Esophagus squamous epithelium (tissue), 5 donors: ENCODE measurements at regions not wholly inside any gene's neighbourhood (a gene's known extent, or its start where the extent isn't known, plus 50 kb on each side); places are given as distances from the start of the nearest gene placed in this dataset.

Experiments
- DNase-seq: peaks from one replicate; lab custom pipeline; 2025; lab: John Stamatoyannopoulos, UW
- H3K27ac ChIP-seq, 4 donors: fragments of 200-600 bp; sonication (generic); one replicate each; pipeline ENCODE4 v1.5.1; 2016 to 2019; ENCODE audit warnings: mild to moderate bottlenecking in 1 of 4
- H3K27me3 ChIP-seq, 4 donors: fragments of 200-600 bp; sonication (generic); 1 replicate in 3 of 4; 2 replicates in 1 of 4; pipeline versions ENCODE4 v1.5.1 to v1.6.0; 2017 to 2021; ENCODE audit warnings: antibody characterized with exemption in 1 of 4
- H3K36me3 ChIP-seq, 3 donors: fragments of 200-600 bp; sonication (generic); one replicate each; pipeline ENCODE4 v1.5.1; 2016 to 2019
- H3K4me1 ChIP-seq, 3 donors: fragments of 200-600 bp; sonication (generic); one replicate each; pipeline ENCODE4 v1.5.1; 2017 to 2019
- H3K4me3 ChIP-seq, 4 donors: fragments of 200-600 bp; sonication (generic); 1 replicate in 3 of 4; 2 replicates in 1 of 4; pipeline ENCODE4 v1.5.1; 2016 to 2019; ENCODE audit warnings: mild to moderate bottlenecking in 2 of 4, moderate library complexity in 1 of 4
- H3K9me3 ChIP-seq, 3 donors: fragments of 200-600 bp; sonication (generic); one replicate each; pipeline ENCODE4 v1.5.1; 2016 to 2019
- POLR2A ChIP-seq, 4 donors: fragments of 450-650 bp; IDR thresholded peaks; one replicate each; pipeline ENCODE4 v1.6.1; 2017; ENCODE audit warnings: antibody characterized with exemption in 4 of 4, mild to moderate bottlenecking in 4 of 4, moderate library complexity in 3 of 4
- WGBS, 2 donors: methylation state at CpG; one replicate each; pipeline ENCODE4 v1.1.5; 2018; 5-methylcytosine and 5-hydroxymethylcytosine counted together
- intact Hi-C: fragments of 100-400 bp; cut with DNase I; formaldehyde crosslinking; loops from one replicate; pipeline ENCODE4 v1.15.0; 2022
- TF ChIP-seq, protein P1 (sequence below), 6 experiments: fragments of 450-650 bp in 4 of 6; fragments of 200-600 bp in 2 of 6; sonication (generic) in 2 of 6; IDR thresholded peaks; one replicate each; pipeline ENCODE4 v1.5.1; 2016 to 2019; ENCODE audit warnings: antibody characterized with exemption in 6 of 6, mild to moderate bottlenecking in 4 of 6, moderate library complexity in 4 of 6
- donor health status: DM: yes; HTN: yes; CAD: no.

DNA sequence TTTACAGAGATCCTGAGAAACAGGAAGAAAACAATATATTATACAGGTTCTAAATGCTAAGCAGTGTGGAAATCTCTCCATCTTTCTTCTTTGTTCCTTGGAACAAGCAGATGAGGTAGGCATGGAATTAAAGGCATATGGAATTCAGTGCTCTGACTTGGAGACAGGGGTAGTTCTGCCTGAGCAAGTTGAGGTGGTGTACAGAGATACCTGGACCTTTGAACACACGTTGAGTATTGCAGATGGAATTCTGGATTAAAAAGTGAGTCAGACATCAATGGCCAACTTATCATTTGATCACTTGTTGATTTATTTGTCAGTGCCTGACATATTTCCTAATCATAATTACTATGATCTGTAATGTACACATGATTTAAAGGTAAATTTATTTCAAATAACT lies 293.9 kb upstream of the IRX4 start:
- Histone ChIP-seq H3K27me3 (peaks cover 0 to 13% (median 0%) of the 10 kb centered on the region in 4 donors), H3K36me3 (no peaks in the 10 kb centered on the region), H3K9me3 (no peaks in the 10 kb centered on the region), H3K27ac (no peak overlapping the region), H3K4me1 (no peaks in the 10 kb centered on the region), H3K4me3 (no peak overlapping the region)
- no peak for DNase-seq
- intact Hi-C loops: no loop called here
- WGBS, 2 donors: 21 to 50% methylated on average over 1 of the region's 1 CpG
- no peak for TF ChIP-seq POLR2A (IDR thresholded peaks at IDR 0.05)
- TF ChIP-seq, protein P1, sequence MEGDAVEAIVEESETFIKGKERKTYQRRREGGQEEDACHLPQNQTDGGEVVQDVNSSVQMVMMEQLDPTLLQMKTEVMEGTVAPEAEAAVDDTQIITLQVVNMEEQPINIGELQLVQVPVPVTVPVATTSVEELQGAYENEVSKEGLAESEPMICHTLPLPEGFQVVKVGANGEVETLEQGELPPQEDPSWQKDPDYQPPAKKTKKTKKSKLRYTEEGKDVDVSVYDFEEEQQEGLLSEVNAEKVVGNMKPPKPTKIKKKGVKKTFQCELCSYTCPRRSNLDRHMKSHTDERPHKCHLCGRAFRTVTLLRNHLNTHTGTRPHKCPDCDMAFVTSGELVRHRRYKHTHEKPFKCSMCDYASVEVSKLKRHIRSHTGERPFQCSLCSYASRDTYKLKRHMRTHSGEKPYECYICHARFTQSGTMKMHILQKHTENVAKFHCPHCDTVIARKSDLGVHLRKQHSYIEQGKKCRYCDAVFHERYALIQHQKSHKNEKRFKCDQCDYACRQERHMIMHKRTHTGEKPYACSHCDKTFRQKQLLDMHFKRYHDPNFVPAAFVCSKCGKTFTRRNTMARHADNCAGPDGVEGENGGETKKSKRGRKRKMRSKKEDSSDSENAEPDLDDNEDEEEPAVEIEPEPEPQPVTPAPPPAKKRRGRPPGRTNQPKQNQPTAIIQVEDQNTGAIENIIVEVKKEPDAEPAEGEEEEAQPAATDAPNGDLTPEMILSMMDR (IDR thresholded peaks at IDR 0.05): no peak

DNA sequence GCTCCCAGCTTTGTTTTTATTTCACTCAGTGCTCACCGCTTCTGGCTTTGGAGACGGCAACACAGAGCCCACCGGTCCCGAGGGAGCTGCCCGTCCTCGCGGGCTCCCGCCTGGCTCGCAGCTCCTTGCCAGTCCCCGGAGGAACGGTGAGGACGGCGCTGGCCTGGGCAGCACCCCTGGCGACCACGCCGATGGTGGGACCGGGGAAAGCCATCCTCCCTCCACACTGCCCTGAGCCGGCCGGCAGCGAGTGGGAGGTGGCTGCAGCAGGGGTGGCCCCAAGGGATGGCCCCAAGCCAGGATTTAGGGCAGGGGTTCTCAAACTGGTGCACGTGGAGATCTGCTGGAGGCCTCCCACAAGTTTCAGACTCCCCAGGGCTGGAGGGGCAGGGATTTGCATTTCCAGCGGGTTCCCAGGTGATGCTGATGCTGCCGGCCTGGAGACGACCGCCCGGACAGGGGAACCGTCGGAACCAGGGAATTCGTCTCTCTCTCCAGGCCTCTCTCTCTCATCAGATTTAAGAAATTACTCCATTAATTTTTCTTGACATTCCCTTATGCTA lies 293.2 kb upstream of the IRX4 start:
- H3K4me1 ChIP-seq: no peaks in the 10 kb centered on the region
- peaks cover 0 to 18% (median 0%) of the 10 kb centered on the region in 4 donors for H3K27me3 ChIP-seq
- intact Hi-C loops: no loop called here
- no peak for DNase-seq
- WGBS, 2 donors: 77 to 78% methylated on average over 8 to 9 of the region's 29 CpGs
- no peaks in the 10 kb centered on the region for H3K9me3 ChIP-seq
- no peak overlapping the region for H3K27ac ChIP-seq
- H3K4me3 ChIP-seq: no peak overlapping the region
- no peaks in the 10 kb centered on the region for H3K36me3 ChIP-seq
- TF ChIP-seq POLR2A (IDR thresholded peaks at IDR 0.05): no peak
- TF ChIP-seq, protein P1 (IDR thresholded peaks at IDR 0.05): no peak

DNA sequence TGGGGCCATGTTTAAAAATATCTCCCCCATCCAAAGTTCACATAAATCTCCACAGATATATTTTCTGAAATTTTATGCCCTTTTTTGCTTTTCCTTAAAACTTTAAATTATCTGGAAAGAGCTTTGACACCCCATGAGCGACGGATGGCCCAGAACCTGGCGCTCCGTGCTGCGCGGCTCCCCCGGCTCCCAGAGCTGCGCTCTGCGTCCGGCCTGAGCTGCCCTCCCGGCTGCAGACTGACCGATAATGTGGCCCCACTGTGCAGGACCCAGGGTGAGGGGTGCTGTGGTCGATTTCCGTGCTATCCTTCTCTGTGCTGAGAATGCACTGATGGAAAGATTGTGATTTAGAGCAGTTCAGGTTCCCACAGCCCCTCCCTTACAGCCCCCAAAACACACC lies 292.3 kb upstream of the IRX4 start:
- H3K27ac ChIP-seq: no peak overlapping the region
- TF ChIP-seq POLR2A (IDR thresholded peaks at IDR 0.05): no peak
- TF ChIP-seq, protein P1 (IDR thresholded peaks at IDR 0.05): no peak
- no peak overlapping the region for H3K4me3 ChIP-seq
- no peak for DNase-seq
- no peaks in the 10 kb centered on the region for H3K36me3 ChIP-seq
- intact Hi-C loops: no loop called here
- no peaks in the 10 kb centered on the region for H3K4me1 ChIP-seq
- peaks cover 0 to 27% (median 0%) of the 10 kb centered on the region in 4 donors for H3K27me3 ChIP-seq
- no peaks in the 10 kb centered on the region for H3K9me3 ChIP-seq
- 81 to 83% methylated on average over 3 to 14 of the region's 14 CpGs for WGBS, 2 donors

DNA sequence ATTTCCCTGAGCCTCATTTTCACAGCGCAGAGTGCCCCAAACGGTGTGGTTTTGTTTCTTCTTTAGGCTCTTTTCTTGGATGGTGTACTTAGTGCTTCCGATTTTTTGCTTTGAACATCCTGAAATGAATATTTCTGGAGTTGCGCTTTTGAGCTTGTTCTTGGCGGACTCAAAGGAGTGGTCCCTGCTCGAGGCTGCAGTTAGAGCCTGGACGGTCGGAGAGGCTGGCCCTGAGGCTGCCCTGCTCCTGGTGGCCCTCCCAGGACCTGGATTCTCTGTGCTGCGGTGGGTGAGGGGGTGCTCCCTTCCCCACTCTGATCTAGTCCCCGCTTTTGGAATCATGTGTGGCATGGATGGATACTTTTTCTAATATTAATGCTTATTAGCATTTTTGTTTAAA lies 291.8 kb upstream of the IRX4 start:
- Histone ChIP-seq H3K36me3 (no peaks in the 10 kb centered on the region), H3K27ac (no peak overlapping the region), H3K27me3 (peaks cover 0 to 32% (median 0%) of the 10 kb centered on the region in 4 donors), H3K4me3 (no peak overlapping the region), H3K9me3 (no peaks in the 10 kb centered on the region), H3K4me1 (no peaks in the 10 kb centered on the region)
- TF ChIP-seq, protein P1 (IDR thresholded peaks at IDR 0.05): no peak
- TF ChIP-seq POLR2A (IDR thresholded peaks at IDR 0.05): no peak
- DNase-seq: no peak
- intact Hi-C loops: no loop called here
- WGBS, 2 donors: 79 to 94% methylated on average over 6 to 10 of the region's 10 CpGs

DNA sequence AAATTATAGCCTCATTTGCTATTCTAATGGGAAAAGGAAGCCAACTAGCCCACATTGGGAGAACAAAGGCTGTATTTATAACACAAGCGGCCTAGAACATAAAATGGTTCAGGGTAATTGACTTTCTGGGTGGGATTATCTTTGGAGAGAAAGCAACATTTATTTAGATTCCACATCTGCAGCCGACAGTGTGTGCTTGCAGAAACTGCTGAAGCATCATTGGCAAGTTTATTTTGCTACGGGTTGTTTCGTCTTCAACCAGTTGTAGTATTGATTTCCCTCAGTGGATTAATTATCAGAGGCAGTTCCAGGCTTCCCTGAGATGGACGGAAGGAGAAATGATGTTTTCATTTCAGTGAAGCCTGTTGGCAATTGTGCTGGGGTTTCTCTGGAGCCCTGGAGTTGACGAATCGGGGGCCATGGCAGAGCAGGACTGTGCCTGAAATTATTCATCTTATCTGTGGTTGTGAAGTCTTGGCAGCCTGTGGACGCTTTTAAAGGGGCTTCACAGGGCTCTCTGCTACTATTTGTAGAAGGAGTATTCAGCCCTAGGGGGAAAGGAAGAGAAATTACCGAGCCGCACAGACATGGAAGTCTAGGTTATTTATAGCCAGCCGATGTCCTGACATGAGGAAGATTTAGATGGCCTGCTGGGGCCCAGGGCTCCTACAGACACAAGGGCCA lies 290.6 kb upstream of the IRX4 start:
- Histone ChIP-seq H3K27ac (no peak overlapping the region), H3K27me3 (peaks cover 0 to 34% (median 0%) of the 10 kb centered on the region in 4 donors)
- TF ChIP-seq, protein P1 (IDR thresholded peaks at IDR 0.05): no peak
- TF ChIP-seq POLR2A (IDR thresholded peaks at IDR 0.05): no peak

More for the DNA sequence above, 290.6 kb upstream of the IRX4 start:
- Histone ChIP-seq H3K9me3 (no peaks in the 10 kb centered on the region), H3K36me3 (no peaks in the 10 kb centered on the region), H3K4me3 (no peak overlapping the region), H3K4me1 (no peaks in the 10 kb centered on the region)
- intact Hi-C loops: no loop called here
- WGBS, 2 donors: 41 to 50% methylated on average over 11 of the region's 11 CpGs
- no peak for DNase-seq
